Motor neuron (in vitro differentiated cells): ENCODE measurements at regions not wholly inside any gene's neighbourhood (a gene's known extent, or its start where the extent isn't known, plus 50 kb on each side); places are given as distances from the start of the nearest gene placed in this dataset.

Experiments used
- ATAC-seq, 8 experiments: fragments of 200-7000 bp; cut with Tn5 transposase; replicated peaks in 6 of 8; 2 replicates each; pipeline ENCODE4 v1.8.0; 2021; ENCODE audit warnings: mild to moderate bottlenecking in 8 of 8, moderate library complexity in 8 of 8
- H3K27ac ChIP-seq, 2 donors: fragments of 250-450 bp; sonication (Bioruptor Pico); 2 replicates each; pipeline ENCODE4 v1.9.0; 2021; ENCODE audit warnings: antibody characterized with exemption in 2 of 2, mild to moderate bottlenecking in 2 of 2, moderate library complexity in 1 of 2
- H3K4me1 ChIP-seq, 2 donors: fragments of 250-450 bp; sonication (Bioruptor Pico); replicated peaks in 1 of 2; 2 replicates each; pipeline ENCODE4 v1.6.1; 2021; ENCODE audit warnings: antibody characterized with exemption in 2 of 2, mild to moderate bottlenecking in 2 of 2, moderate library complexity in 1 of 2
- H3K4me3 ChIP-seq, 5 donors: fragments of 250-450 bp; sonication (Bioruptor Pico); 2 replicates each; pipeline ENCODE4 v1.9.0; 2021; ENCODE audit warnings: antibody characterized with exemption in 5 of 5, mild to moderate bottlenecking in 5 of 5, moderate library complexity in 4 of 5
- whole genome bisulfite sequencing, 10 experiments: fragments of 450-650 bp; shearing (Covaris generic); methylation state at CpG; one replicate each; pipeline ENCODE4 v1.0.0; 2022; 5-methylcytosine and 5-hydroxymethylcytosine counted together
- in situ Hi-C, 9 experiments: fragments of 400-800 bp; cut with MboI; loops; one replicate each; pipeline ENCODE4 v1.15.0; 2021; ENCODE audit warnings: low sequenced_read_pairs in 9 of 9, low pct_unique_long_range_greater_than_20kb in 2 of 9; ENCODE audit not compliant: unreplicated experiment in 9 of 9

DNA sequence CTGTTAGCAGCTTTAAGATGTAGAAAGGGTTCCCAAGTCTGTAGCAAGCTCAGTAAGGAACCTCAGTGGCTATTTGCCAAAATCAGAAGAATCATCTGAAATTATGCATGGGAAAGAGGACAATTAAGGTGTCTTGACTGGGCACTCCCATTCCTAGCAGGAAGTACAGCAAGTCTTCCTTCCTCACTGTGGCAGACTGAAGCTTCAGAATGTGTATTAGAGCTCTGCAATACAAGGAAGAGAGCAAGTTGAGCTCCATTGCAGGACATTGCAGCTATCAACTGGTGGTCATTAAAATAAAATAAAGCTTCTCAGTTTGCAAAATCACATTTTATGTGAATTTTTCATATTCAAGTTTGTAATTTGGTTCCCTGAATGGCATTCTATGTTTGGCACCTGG lies 200.5 kb upstream of the CHAC2 start:
- Histone ChIP-seq H3K4me3 (no peak overlapping the region), H3K27ac (no peak overlapping the region), H3K4me1 (no peaks in the 10 kb centered on the region)
- no peak for ATAC-seq
- in situ Hi-C loops = no loop called here

GRCh38 chr2:53562407-53562806 lies 205.2 kb upstream of the CHAC2 start:
- WGBS, 10 experiments = 93 to 100% (median 98%) methylated on average over 1 to 4 of the region's 4 CpGs; no CpG with 5 or more reads in 2 of the 10 experiments
- H3K4me3 ChIP-seq = no peak overlapping the region
- in situ Hi-C loops = no loop called here
- no peaks in the 10 kb centered on the region for H3K4me1 ChIP-seq
- peak in 1 of 8 experiments; percentile 26 for ATAC-seq
- H3K27ac ChIP-seq = no peak overlapping the region

- no peaks in the 10 kb centered on the region for H3K4me1 ChIP-seq
- H3K4me3 ChIP-seq = no peak overlapping the region
- in situ Hi-C loops = no loop called here
- no peak for ATAC-seq
- WGBS, 10 experiments = 44 to 100% (median 80%) methylated on average over 1 to 4 of the region's 4 CpGs
- no peak overlapping the region for H3K27ac ChIP-seq
These were observed 206.4 kb upstream of the CHAC2 start for GRCh38 chr2:53561155-53561554.

- H3K4me1 ChIP-seq = no peaks in the 10 kb centered on the region
- WGBS, 10 experiments = 33 to 100% (median 63%) methylated on average over 1 to 2 of the region's 2 CpGs; no CpG with 5 or more reads in 1 of the 10 experiments
- no peak overlapping the region for H3K4me3 ChIP-seq
- in situ Hi-C loops = no loop called here
- H3K27ac ChIP-seq = no peak overlapping the region
- ATAC-seq = peak in 6 of 8 experiments; percentile 29 to 80 (median 54)
These were observed 208.2 kb upstream of the CHAC2 start for GRCh38 chr2:53559302-53559966.

GRCh38 chr2:53558867-53559266 lies 208.7 kb upstream of the CHAC2 start:
- in situ Hi-C loops = no loop called here
- Histone ChIP-seq H3K4me1 (no peaks in the 10 kb centered on the region), H3K27ac (no peak overlapping the region), H3K4me3 (no peak overlapping the region)
- ATAC-seq = no peak
- 23 to 100% (median 70%) methylated on average over 1 to 2 of the region's 2 CpGs for WGBS, 10 experiments

DNA sequence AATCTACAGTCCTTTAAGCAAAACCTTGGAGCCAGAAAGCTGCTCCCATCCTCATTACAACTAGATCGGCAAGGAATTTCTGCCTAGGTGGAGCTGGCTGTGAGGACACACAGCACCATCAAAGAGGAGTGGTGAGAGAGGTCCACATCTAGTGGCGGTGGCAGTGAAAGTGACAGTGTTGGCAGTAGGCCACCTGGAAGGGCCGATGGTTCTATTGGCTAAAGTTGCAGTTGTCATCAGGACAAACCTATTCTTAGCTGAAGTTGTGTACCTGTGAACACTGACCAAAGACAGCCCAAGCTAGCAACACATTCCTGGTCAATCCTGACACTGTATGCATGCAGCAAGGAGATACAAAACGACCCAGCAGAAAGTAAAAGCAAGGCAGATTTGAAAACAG lies 218.1 kb upstream of the CHAC2 start:
- no peak for ATAC-seq
- 20 to 85% (median 45%) methylated on average over 1 to 4 of the region's 4 CpGs; no CpG with 5 or more reads in 3 of the 10 experiments for WGBS, 10 experiments
- no peak overlapping the region for H3K27ac ChIP-seq
- no peaks in the 10 kb centered on the region for H3K4me1 ChIP-seq
- no peak overlapping the region for H3K4me3 ChIP-seq
- in situ Hi-C loops = no loop called here

GRCh38 chr2:53545604-53546003 lies 222.0 kb upstream of the CHAC2 start:
- H3K4me1 ChIP-seq = no peaks in the 10 kb centered on the region
- no peak for ATAC-seq
- WGBS, 10 experiments = 0 to 96% (median 61%) methylated on average over 1 to 4 of the region's 4 CpGs; no CpG with 5 or more reads in 2 of the 10 experiments
- in situ Hi-C loops = no loop called here
- H3K4me3 ChIP-seq = no peak overlapping the region
- no peak overlapping the region for H3K27ac ChIP-seq

- Histone ChIP-seq H3K27ac (no peak overlapping the region), H3K4me3 (no peak overlapping the region), H3K4me1 (no peaks in the 10 kb centered on the region)
- 0 to 100% (median 73%) methylated on average over 1 to 7 of the region's 7 CpGs for WGBS, 10 experiments
- ATAC-seq = no peak
- in situ Hi-C loops = no loop called here
These were observed 222.6 kb upstream of the CHAC2 start for GRCh38 chr2:53544871-53545558.

DNA sequence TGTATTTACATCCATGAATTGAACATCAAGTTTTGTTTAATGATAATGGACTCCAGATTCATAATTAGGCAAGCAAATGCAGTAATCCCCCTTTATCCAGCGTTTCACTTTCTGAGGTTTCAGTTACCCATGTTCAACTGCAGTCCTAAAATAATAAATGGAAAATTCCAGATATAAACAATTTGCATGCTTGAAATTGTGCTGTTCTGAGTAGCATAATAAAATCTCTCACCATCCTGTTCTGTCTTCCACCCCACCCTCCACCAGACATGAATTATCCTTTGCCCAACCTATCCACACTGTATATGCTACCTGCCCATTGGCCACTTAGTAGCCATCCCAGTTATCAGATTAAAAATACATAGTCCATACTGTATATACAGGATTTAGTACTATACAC lies 224.5 kb upstream of the CHAC2 start:
- Histone ChIP-seq H3K4me3 (no peak overlapping the region), H3K4me1 (no peaks in the 10 kb centered on the region), H3K27ac (no peak overlapping the region)
- no peak for ATAC-seq
- in situ Hi-C loops = no loop called here
- 0 to 90% (median 88%) methylated on average over 1 of the region's 1 CpG; no CpG with 5 or more reads in 3 of the 10 experiments for WGBS, 10 experiments

DNA sequence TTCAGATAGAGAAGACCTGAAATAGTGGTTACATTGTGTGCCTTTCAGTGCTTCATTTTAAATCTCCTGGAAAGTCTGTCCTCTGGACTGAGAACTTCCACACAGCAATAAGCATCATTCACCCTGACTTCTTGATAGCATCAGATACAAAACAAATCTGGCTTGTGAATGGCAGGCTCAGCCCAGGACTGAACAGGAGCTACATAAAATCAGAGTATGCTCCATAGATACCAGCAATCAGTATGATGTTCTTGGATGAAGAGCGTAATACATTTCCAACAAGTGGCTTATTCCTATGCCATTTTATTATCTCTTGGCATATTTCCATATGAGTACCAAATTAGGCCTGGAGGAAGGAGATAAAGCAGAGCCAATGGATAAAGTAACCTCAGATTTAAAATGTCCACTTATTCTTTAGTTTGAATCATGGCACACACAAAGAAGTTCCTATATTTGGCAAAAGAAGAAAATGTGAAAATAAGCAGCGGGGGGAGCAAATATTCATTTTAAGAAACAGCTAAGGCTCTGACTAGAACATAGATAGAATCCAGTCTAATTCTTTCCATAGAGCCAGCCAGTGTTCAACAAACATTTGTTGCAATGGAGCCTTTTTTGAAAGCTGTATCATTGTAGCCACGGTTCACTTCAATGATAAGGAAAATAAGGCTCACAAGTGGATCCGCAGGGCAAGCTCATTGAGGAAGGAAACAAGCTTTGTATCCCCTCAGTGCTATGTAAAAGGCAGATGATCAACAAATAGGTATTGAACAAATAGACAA lies 230.8 kb upstream of the CHAC2 start:
- Histone ChIP-seq H3K27ac (no peak overlapping the region), H3K4me1 (no peaks in the 10 kb centered on the region), H3K4me3 (no peak overlapping the region)
- no peak for ATAC-seq
- in situ Hi-C loops = no loop called here
- WGBS, 10 experiments = 17 to 100% (median 87%) methylated on average over 1 to 4 of the region's 4 CpGs

DNA sequence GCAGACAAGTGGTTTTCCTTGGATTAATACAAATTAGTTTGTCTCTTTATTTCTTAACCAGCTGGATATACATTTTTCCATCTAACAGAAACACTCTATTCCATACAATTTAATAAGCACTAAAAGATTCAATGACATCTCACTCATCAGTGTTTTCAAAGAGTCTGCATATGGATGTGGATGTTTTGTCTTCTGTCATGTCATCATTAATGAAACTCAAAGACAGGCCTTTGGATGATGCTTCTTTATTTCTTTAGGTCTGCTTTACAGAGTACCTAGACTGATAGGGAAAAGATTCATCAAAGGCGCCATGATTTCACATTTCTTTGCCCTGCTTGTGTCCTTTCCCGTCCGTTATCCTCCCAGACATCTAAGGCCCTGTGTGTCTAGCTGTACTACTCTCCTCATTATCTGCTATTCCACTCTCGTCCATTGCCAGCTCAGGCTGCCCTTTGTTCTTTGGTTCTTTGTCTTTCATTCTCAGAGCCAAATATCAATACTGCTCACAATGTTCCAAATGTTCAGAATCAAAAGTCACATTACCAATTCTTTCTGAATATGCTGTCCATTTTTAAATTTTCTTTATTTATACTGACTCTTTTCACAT lies 232.3 kb upstream of the CHAC2 start:
- no peak overlapping the region for H3K4me3 ChIP-seq
- in situ Hi-C loops = no loop called here
- 21 to 95% (median 59%) methylated on average over 2 to 4 of the region's 4 CpGs; no CpG with 5 or more reads in 1 of the 10 experiments for WGBS, 10 experiments
- H3K4me1 ChIP-seq = no peaks in the 10 kb centered on the region
- no peak for ATAC-seq
- H3K27ac ChIP-seq = no peak overlapping the region

DNA sequence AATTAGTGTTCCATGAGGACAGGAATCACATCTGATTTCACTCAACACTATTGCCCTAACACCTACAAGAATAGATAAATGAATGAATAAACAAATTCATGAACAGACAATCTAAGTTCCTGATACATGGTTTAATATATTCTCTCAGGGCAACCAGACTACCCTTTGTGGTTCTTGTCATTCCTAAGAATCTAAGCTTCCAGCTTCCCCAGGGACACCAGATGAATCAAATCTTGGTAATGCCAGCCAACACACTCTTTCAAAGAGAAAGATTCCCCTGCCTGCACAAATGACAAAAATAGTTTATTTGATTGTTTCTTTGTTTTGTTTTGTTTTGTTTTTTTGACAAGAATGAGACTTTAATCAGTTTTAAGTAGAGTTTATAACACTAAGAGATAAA lies 237.5 kb upstream of the CHAC2 start:
- Histone ChIP-seq H3K4me1 (no peaks in the 10 kb centered on the region), H3K27ac (no peak overlapping the region), H3K4me3 (no peak overlapping the region)
- in situ Hi-C loops = no loop called here
- no peak for ATAC-seq

GRCh38 chr2:53527056-53527455 lies 240.5 kb upstream of the CHAC2 start:
- H3K27ac ChIP-seq = no peak overlapping the region
- H3K4me3 ChIP-seq = no peak overlapping the region
- in situ Hi-C loops = no loop called here
- ATAC-seq = no peak
- no peaks in the 10 kb centered on the region for H3K4me1 ChIP-seq
- WGBS, 10 experiments = 0 to 92% (median 24%) methylated on average over 1 to 2 of the region's 2 CpGs; no CpG with 5 or more reads in 4 of the 10 experiments
